Heart left ventricle (tissue), 16 donors: ENCODE measurements at regions not wholly inside any gene's neighbourhood (a gene's known extent, or its start where the extent isn't known, plus 50 kb on each side); places are given as distances from the start of the nearest gene placed in this dataset.

ENCODE experiments used
- ATAC-seq, 4 donors: fragments of 200-7000 bp; cut with Tn5 transposase; one replicate each; pipeline ENCODE4 v1.9.1; 2020 to 2022; ENCODE audit warnings: moderate library complexity in 4 of 4, mild to moderate bottlenecking in 3 of 4, moderate number of reproducible peaks in 1 of 4
- DNase-seq, 5 donors: peaks; one replicate each; pipeline ENCODE4 v3.0.0-alpha.2; 2020
- H3K27ac ChIP-seq, 12 donors: fragments of 200-600 bp; sonication (generic) in 4 of 12; one replicate each; pipeline versions ENCODE4 v1.5.0 to v1.8.0; 2016 to 2022; ENCODE audit warnings: mild to moderate bottlenecking in 2 of 12
- H3K27me3 ChIP-seq, 9 donors: fragments of 200-600 bp; sonication (generic) in 2 of 9; one replicate each; pipeline versions ENCODE4 v1.5.1 to v1.8.0; 2016 to 2022; ENCODE audit warnings: mild to moderate bottlenecking in 3 of 9
- H3K36me3 ChIP-seq, 9 donors: fragments of 200-600 bp; sonication (generic) in 2 of 9; one replicate each; pipeline versions ENCODE4 v1.5.0 to v1.8.0; 2018 to 2022; ENCODE audit warnings: mild to moderate bottlenecking in 2 of 9
- H3K4me1 ChIP-seq, 12 donors: fragments of 200-600 bp; sonication (generic) in 4 of 12; one replicate each; pipeline versions ENCODE4 v1.5.0 to v1.8.0; 2016 to 2022; ENCODE audit warnings: mild to moderate bottlenecking in 3 of 12
- H3K4me3 ChIP-seq, 12 donors: fragments of 200-600 bp; sonication (generic) in 4 of 12; one replicate each; pipeline versions ENCODE4 v1.5.0 to v1.8.0; 2017 to 2022; ENCODE audit warnings: mild to moderate bottlenecking in 9 of 12, moderate library complexity in 4 of 12
- H3K9me3 ChIP-seq, 12 donors: fragments of 200-600 bp; sonication (generic) in 4 of 12; one replicate each; pipeline versions ENCODE4 v1.5.0 to v1.8.0; 2016 to 2022; ENCODE audit warnings: mild to moderate bottlenecking in 1 of 12
- CTCF ChIP-seq, 12 donors: fragments of 200-600 bp; sonication (generic) in 4 of 12; IDR thresholded peaks; one replicate each; pipeline versions ENCODE4 v1.5.0 to v1.8.0; 2018 to 2022; ENCODE audit warnings: antibody characterized with exemption in 12 of 12, mild to moderate bottlenecking in 5 of 12
- POLR2A ChIP-seq, 2 donors: fragments of 450-650 bp; IDR thresholded peaks; one replicate each; pipeline ENCODE4 v1.6.1; 2017; ENCODE audit warnings: antibody characterized with exemption in 2 of 2, mild to moderate bottlenecking in 2 of 2, moderate library complexity in 2 of 2
- WGBS, 4 donors: extraction: QIAGEN DNeasy Blood & Tissue Kit in 2 of 4; methylation state at CpG; one replicate each; pipeline versions ENCODE4 v1.1.5 to v1.1.7; 2013 to 2018; 5-methylcytosine and 5-hydroxymethylcytosine counted together
- intact Hi-C, 10 donors: fragments of 100-400 bp; cut with DNase I; formaldehyde crosslinking; loops; one replicate each; pipeline versions ENCODE4 v1.11.1 to v1.14.2; 2022
- donor health status: ischemic (EF 13 %, LVEDD 7.1; RV severe dilation, severe dysfunction).
- donor health status: healthy with polysubstance abuse.
- donor health status: DM: no; HTN: yes; CAD: no.
- donor health status: DM: no; HTN: no; CAD: no.
- donor health status: ischemic (EF 25% LVEDD 6.9; RV normal size, moderate dysfunction).
- donor health status: ischemic (EF 25% LVEDD 5.7; RV mildly dilated, moderate dysfunction).
- donor health status: healthy.
- donor health status: DM: yes; HTN: yes; CAD: no.
- donor health status: ischemic (EF 35%, LVEDD 5.7; RV mildly dilated, moderate dysfunction).
- donor health status: nonischemic (EF 11% LVEDD 7.7; RV severe dilation, severe dysfunction).
- donor health status: DM: yes; HTN: yes; CAD: no.
- donor health status: PGD.
- donor health status: ischemic (EF 29% LVEDD 5.4; RV normal size, mild dysfunction).
- donor health status: nonischemic (EF 23%, LVEDD 6.1; RV moderate dilation, normal function).

DNA sequence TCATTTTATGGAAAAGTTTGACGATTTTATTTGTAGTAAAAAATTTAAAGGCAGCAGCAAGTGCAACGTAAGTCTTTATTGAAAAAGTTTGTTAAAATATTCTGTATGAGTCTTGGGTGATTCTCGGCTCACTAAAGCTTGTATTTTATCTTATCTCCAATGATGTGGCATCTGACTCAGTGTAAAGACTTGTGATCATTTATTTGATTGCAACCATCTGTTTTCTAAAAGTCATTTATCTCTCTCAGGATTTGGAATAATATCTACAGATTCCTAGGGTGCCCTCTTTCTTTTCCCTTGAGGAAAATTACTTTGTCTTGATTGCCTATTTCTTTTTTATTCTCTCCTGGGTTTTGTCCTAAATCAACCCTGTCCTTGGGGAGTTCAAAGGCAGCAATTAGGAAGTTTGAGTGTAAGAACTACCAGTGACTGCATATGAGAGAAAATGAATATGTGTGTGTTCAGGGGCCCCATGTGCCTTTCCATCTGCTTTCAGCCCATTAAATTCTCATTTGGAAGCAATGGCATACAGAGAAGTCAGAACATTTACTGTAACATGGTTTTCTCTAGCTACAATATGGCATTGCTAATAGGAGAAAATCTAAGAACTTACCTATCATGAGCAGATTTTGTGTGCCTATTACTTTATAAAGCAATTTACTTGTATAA is 575.0 kb upstream of the CHRM3 start:
- Histone ChIP-seq H3K9me3 (peaks cover 0 to 3% (median 0%) of the 10 kb centered on the region in 12 donors), H3K4me1 (no peaks in the 10 kb centered on the region), H3K27ac (no peak overlapping the region), H3K36me3 (no peaks in the 10 kb centered on the region), H3K4me3 (no peak overlapping the region), H3K27me3 (no peaks in the 10 kb centered on the region)
- no peak for ATAC-seq
- TF ChIP-seq CTCF (IDR thresholded peaks at IDR 0.05) (no peak), POLR2A (IDR thresholded peaks at IDR 0.05) (no peak)
- DNase-seq, result no peak
- intact Hi-C loops, result no loop called here
- 57 to 73% (median 63%) methylated on average over 3 of the region's 3 CpGs for WGBS, 4 donors

GRCh38 chr1:238790882-238791281 is 595.5 kb upstream of the CHRM3 start:
- TF ChIP-seq CTCF (IDR thresholded peaks at IDR 0.05) (no peak), POLR2A (IDR thresholded peaks at IDR 0.05) (no peak)
- H3K4me3 ChIP-seq, result no peak overlapping the region
- ATAC-seq (no peak), DNase-seq (no peak)
- peaks cover 0 to 3% (median 0%) of the 10 kb centered on the region in 12 donors for H3K9me3 ChIP-seq
- whole genome bisulfite sequencing, 4 donors, result 84 to 90% (median 86%) methylated on average over 4 of the region's 4 CpGs
- no peaks in the 10 kb centered on the region for H3K4me1 ChIP-seq
- no peak overlapping the region for H3K27ac ChIP-seq
- no peaks in the 10 kb centered on the region for H3K27me3 ChIP-seq
- intact Hi-C loops, result no loop called here
- H3K36me3 ChIP-seq, result no peaks in the 10 kb centered on the region

DNA sequence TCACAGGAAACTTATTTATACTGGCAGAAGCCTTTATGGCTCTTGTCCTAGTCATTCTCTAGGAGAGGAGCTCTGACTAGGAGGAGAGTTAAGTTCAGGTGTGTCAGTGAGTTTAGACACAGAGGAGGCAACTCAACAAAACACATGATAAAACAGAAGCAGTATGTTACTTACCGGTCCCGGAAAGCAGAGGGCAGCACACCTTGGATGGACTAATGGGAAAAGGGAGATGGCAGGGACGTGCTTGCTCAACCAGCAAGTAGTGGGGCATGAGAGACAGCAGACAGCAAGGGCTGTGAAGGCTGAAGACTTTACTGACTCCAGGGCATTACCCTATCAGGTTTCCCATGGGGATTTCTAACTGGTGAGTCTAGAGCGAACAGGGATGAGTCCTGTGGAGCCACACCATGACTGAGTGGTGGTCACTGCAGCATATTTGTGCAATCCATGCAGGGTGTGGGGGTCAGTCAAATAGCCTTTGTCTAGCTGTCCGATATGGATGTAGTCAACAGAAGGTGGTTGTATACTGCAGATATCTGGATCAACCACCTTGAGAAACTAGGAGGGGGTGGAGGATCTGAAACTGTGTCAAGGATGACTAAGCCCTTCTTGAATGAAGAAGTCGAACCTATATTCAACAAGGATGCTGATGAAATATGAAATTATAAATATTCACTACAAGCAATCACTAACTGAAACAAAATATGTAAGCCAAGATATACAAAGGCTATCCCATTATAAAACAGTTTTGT is 596.3 kb upstream of the CHRM3 start:
- intact Hi-C loops, result no loop called here
- no peak for ATAC-seq
- TF ChIP-seq CTCF (IDR thresholded peaks at IDR 0.05) (no peak), POLR2A (IDR thresholded peaks at IDR 0.05) (no peak)
- Histone ChIP-seq H3K27ac (no peak overlapping the region), H3K4me3 (no peak overlapping the region), H3K9me3 (peaks cover 0 to 3% (median 0%) of the 10 kb centered on the region in 12 donors), H3K4me1 (no peaks in the 10 kb centered on the region), H3K27me3 (no peaks in the 10 kb centered on the region), H3K36me3 (no peaks in the 10 kb centered on the region)
- WGBS, 4 donors, result 71 to 82% (median 76%) methylated on average over 6 of the region's 6 CpGs
- DNase-seq, result no peak

DNA sequence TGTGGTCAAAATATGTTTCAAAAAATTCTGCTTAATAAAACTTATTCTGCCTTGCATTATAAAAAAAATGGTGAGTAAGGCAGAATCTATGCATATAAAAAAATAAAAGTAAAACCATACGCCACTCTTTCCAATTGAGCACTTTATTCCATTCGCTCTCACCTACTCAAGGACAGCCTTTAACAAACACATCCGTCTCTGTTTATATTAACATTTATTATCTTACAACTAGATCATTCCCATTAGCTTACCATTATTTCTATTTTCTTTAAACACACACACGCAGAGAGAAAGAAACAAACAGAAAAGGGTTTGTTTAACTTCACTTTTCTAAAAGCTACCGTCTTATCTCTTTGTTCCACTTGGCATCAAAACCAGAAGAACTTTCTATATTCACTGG is 598.9 kb upstream of the CHRM3 start:
- TF ChIP-seq POLR2A (IDR thresholded peaks at IDR 0.05), result no peak
- no peak for TF ChIP-seq CTCF (IDR thresholded peaks at IDR 0.05)
- WGBS, 4 donors, result 66 to 73% (median 71%) methylated on average over 5 of the region's 5 CpGs
- H3K4me3 ChIP-seq, result no peak overlapping the region
- ATAC-seq (no peak), DNase-seq (no peak)
- no peak overlapping the region for H3K27ac ChIP-seq
- no peaks in the 10 kb centered on the region for H3K27me3 ChIP-seq
- H3K36me3 ChIP-seq, result no peaks in the 10 kb centered on the region
- intact Hi-C loops, result no loop called here
- no peaks in the 10 kb centered on the region for H3K9me3 ChIP-seq
- no peaks in the 10 kb centered on the region for H3K4me1 ChIP-seq
